H1 (cell line): ENCODE measurements at regions not wholly inside any gene's neighbourhood (a gene's known extent, or its start where the extent isn't known, plus 50 kb on each side); places are given as distances from the start of the nearest gene placed in this dataset.

ENCODE experiments used
- CHD7 ChIP-seq: fragments of 300-600 bp; sonication (generic); IDR thresholded peaks from 2 replicates; pipeline ENCODE4 v1.7.1; 2012; ENCODE audit warnings: low read length, moderate library complexity, mild to moderate bottlenecking, inconsistent platforms; ENCODE audit not compliant: insufficient replicate concordance
- EP300 ChIP-seq, 2 experiments: IDR thresholded peaks; 1 replicate in 1 of 2; 2 replicates in 1 of 2; pipeline ENCODE4 v1.6.1; 2011 to 2012; ENCODE audit warnings: low read depth in 2 of 2, low read length in 2 of 2, mild to moderate bottlenecking in 2 of 2, borderline replicate concordance in 1 of 2, inconsistent platforms in 1 of 2, moderate library complexity in 1 of 2
- POLR2A ChIP-seq, 2 experiments: IDR thresholded peaks; 1 replicate in 1 of 2; 2 replicates in 1 of 2; pipeline ENCODE4 v1.6.1; 2011; ENCODE audit warnings: low read depth in 2 of 2, low read length in 2 of 2, mild to moderate bottlenecking in 2 of 2; ENCODE audit errors: control extremely low read depth in 1 of 2
- SUZ12 ChIP-seq: fragments of 200-600 bp; sonication (generic); IDR thresholded peaks from 2 replicates; pipeline ENCODE4 v1.6.1; 2012; ENCODE audit warnings: mild to moderate bottlenecking, inconsistent platforms, low read length, moderate library complexity, mixed read lengths
- TCF12 ChIP-seq: IDR thresholded peaks from 2 replicates; pipeline ENCODE4 v1.6.1; 2011; ENCODE audit warnings: low read depth, mild to moderate bottlenecking, low read length

DNA sequence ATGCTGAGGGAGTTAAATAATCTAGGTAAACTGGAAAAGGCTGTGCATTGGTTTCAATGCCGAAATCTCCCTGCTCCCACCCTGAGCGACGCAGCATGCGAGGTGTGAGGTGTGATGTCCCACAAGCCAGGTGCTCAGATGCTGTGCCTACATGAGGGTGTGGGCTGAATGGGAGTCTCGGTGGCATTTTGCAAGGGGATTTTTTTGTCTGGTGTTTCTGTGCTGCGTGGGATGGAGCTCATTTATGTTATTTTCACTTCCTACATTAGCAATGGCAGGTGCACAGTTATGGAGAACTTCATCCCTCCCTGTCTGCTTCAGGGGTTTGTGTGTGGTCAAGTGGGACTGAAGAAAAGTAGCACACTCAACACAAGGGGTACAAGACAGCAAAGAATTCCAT lies 110.2 kb upstream of the CCDC68 start (continued):
- TF ChIP-seq CHD7 (no peak), TCF12 (no peak), POLR2A (IDR thresholded peaks at IDR 0.05; ENCODE audit: control extremely low read depth in 1 of 2, low read depth in 2 of 2, low read length in 2 of 2) (no peak), SUZ12 (no peak), EP300 (IDR thresholded peaks at IDR 0.05; ENCODE audit: borderline replicate concordance in 1 of 2, low read depth in 2 of 2, low read length in 2 of 2) (no peak)
- TF ChIP-seq, all 59 proteins: peak for 0
